ENCODE measurements at regions not wholly inside any gene's neighbourhood (a gene's known extent, or its start where the extent isn't known, plus 50 kb on each side); places are given as distances from the start of the nearest gene placed in this dataset.

- TF ChIP-seq, protein P1, sequence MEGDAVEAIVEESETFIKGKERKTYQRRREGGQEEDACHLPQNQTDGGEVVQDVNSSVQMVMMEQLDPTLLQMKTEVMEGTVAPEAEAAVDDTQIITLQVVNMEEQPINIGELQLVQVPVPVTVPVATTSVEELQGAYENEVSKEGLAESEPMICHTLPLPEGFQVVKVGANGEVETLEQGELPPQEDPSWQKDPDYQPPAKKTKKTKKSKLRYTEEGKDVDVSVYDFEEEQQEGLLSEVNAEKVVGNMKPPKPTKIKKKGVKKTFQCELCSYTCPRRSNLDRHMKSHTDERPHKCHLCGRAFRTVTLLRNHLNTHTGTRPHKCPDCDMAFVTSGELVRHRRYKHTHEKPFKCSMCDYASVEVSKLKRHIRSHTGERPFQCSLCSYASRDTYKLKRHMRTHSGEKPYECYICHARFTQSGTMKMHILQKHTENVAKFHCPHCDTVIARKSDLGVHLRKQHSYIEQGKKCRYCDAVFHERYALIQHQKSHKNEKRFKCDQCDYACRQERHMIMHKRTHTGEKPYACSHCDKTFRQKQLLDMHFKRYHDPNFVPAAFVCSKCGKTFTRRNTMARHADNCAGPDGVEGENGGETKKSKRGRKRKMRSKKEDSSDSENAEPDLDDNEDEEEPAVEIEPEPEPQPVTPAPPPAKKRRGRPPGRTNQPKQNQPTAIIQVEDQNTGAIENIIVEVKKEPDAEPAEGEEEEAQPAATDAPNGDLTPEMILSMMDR (IDR thresholded peaks at IDR 0.05 in 4 of 5, conservative IDR thresholded peaks at IDR 0.05 in 1 of 5): no peak
- no peak for TF ChIP-seq POLR2A (IDR thresholded peaks at IDR 0.05)
Observed at GRCh38 chr7:131219312-131220041, 108.2 kb upstream of the MKLN1 start.

Measured in gastrocnemius medialis (tissue), 4 donors.